GM23338 (cell line): ENCODE measurements at regions not wholly inside any gene's neighbourhood (a gene's known extent, or its start where the extent isn't known, plus 50 kb on each side); places are given as distances from the start of the nearest gene placed in this dataset.

ENCODE experiments used
- ATAC-seq: fragments of 200-7000 bp; cut with Tn5 transposase; 3 replicates; pipeline ENCODE4 v1.9.1; 2020
- DNase-seq: peaks from one replicate; pipeline ENCODE4 v3.0.0-alpha.2; 2015; ENCODE audit warnings: low spot score
- H2AFZ ChIP-seq: fragments of 200-600 bp; sonication (generic); 2 replicates; pipeline ENCODE4 v1.8.0; 2016; ENCODE audit warnings: antibody characterized with exemption, mild to moderate bottlenecking, moderate library complexity
- H3F3A ChIP-seq: fragments of 200-600 bp; sonication (generic); replicated peaks from 2 replicates; pipeline ENCODE4 v1.8.0; 2017; ENCODE audit warnings: antibody characterized with exemption, mixed run types, low read depth
- H3K27ac ChIP-seq: fragments of 200-600 bp; sonication (generic); 2 replicates; pipeline ENCODE4 v1.6.1; 2016; ENCODE audit warnings: low read depth
- H3K27me3 ChIP-seq: fragments of 200-600 bp; sonication (generic); 2 replicates; pipeline ENCODE4 v1.8.0; 2016; ENCODE audit warnings: mild to moderate bottlenecking, mixed run types, moderate library complexity; ENCODE audit not compliant: insufficient read depth
- H3K36me3 ChIP-seq: fragments of 200-600 bp; sonication (generic); 2 replicates; pipeline ENCODE4 v1.8.0; 2016; ENCODE audit warnings: mild to moderate bottlenecking; ENCODE audit not compliant: insufficient read depth
- H3K4me1 ChIP-seq: fragments of 200-600 bp; sonication (generic); 2 replicates; pipeline ENCODE4 v1.8.0; 2016; ENCODE audit warnings: mild to moderate bottlenecking, moderate library complexity; ENCODE audit not compliant: insufficient read depth
- H3K4me2 ChIP-seq: fragments of 200-600 bp; sonication (generic); 2 replicates; pipeline ENCODE4 v1.7.1; 2017; ENCODE audit warnings: mixed run types
- H3K4me3 ChIP-seq: fragments of 200-600 bp; sonication (generic); 2 replicates; pipeline ENCODE4 v1.6.1; 2016; ENCODE audit warnings: mixed run types
- H3K79me2 ChIP-seq: fragments of 200-600 bp; sonication (generic); replicated peaks from 2 replicates; pipeline ENCODE4 v1.8.0; 2017; ENCODE audit warnings: mild to moderate bottlenecking; ENCODE audit not compliant: insufficient read depth
- H3K9me2 ChIP-seq: fragments of 200-600 bp; sonication (generic); 2 replicates; pipeline ENCODE4 v1.8.0; 2017; ENCODE audit not compliant: insufficient read depth
- H4K20me1 ChIP-seq: fragments of 200-600 bp; sonication (generic); replicated peaks from 2 replicates; pipeline ENCODE4 v1.8.0; 2017; ENCODE audit warnings: mild to moderate bottlenecking; ENCODE audit not compliant: insufficient read depth
- H3K27ac Mint-ChIP-seq: 2 replicates; pipeline ENCODE4 v1.8.0; 2020; ENCODE audit warnings: inconsistent platforms, mild to moderate bottlenecking, moderate library complexity, mixed read lengths
- H3K27me3 Mint-ChIP-seq: 3 replicates; pipeline ENCODE4 v1.8.0; 2022; ENCODE audit warnings: low read depth, mild to moderate bottlenecking, moderate library complexity, mixed read lengths, inconsistent platforms; ENCODE audit not compliant: insufficient read depth, poor library complexity
- H3K36me3 Mint-ChIP-seq: 3 replicates; pipeline ENCODE4 v1.8.0; 2021; ENCODE audit warnings: low read depth, mild to moderate bottlenecking, inconsistent platforms, moderate library complexity, mixed read lengths
- H3K4me1 Mint-ChIP-seq: 3 replicates; pipeline ENCODE4 v1.8.0; 2020; ENCODE audit warnings: mild to moderate bottlenecking, inconsistent platforms, mixed read lengths
- H3K4me3 Mint-ChIP-seq: 3 replicates; pipeline ENCODE4 v1.8.0; 2021; ENCODE audit warnings: moderate library complexity, mild to moderate bottlenecking, inconsistent platforms, mixed read lengths
- H3K9me3 Mint-ChIP-seq: 3 replicates; pipeline ENCODE4 v1.8.0; 2020; ENCODE audit warnings: moderate library complexity, mild to moderate bottlenecking, inconsistent platforms, mixed read lengths
- CREB1 ChIP-seq: fragments of 250-450 bp; sonication (Bioruptor Pico); IDR thresholded peaks from 2 replicates; pipeline ENCODE4 v1.5.0; 2020; ENCODE audit warnings: low read depth, mild to moderate bottlenecking, moderate library complexity
- CTCF ChIP-seq, 2 experiments: fragments of 200-600 bp in 1 of 2; sonication (generic) in 1 of 2; conservative IDR thresholded peaks; 2 replicates each; pipeline versions ENCODE4 v1.5.1 to v1.6.1; 2016 to 2017; ENCODE audit warnings: antibody characterized with exemption in 2 of 2, low read depth in 2 of 2, mild to moderate bottlenecking in 2 of 2, moderate library complexity in 1 of 2
- ETS1 ChIP-seq: IDR thresholded peaks from 2 replicates; pipeline ENCODE4 v1.6.1; 2016; ENCODE audit warnings: antibody characterized with exemption
- EZH2 ChIP-seq: fragments of 200-600 bp; sonication (generic); IDR thresholded peaks from one replicate; pipeline ENCODE4 v1.8.0; 2017; ENCODE audit warnings: antibody characterized with exemption, mild to moderate bottlenecking, low read depth; ENCODE audit not compliant: unreplicated experiment
- EZH2phosphoT487 ChIP-seq: fragments of 200-600 bp; sonication (generic); IDR thresholded peaks from one replicate; pipeline ENCODE4 v1.8.1; 2018; ENCODE audit warnings: antibody characterized with exemption; ENCODE audit not compliant: unreplicated experiment
- JUNB ChIP-seq: IDR thresholded peaks from one replicate; pipeline ENCODE4 v1.6.1; 2016; ENCODE audit warnings: antibody characterized with exemption; ENCODE audit not compliant: unreplicated experiment
- NANOG ChIP-seq: IDR thresholded peaks from 2 replicates; pipeline ENCODE4 v1.6.1; 2016; ENCODE audit warnings: antibody characterized with exemption, borderline replicate concordance
- POLR2AphosphoS5 ChIP-seq: IDR thresholded peaks from 2 replicates; pipeline ENCODE4 v1.6.1; 2016; ENCODE audit warnings: antibody characterized with exemption, low read depth
- REST ChIP-seq: IDR thresholded peaks from one replicate; pipeline ENCODE4 v1.6.1; 2018; ENCODE audit warnings: antibody characterized with exemption; ENCODE audit not compliant: unreplicated experiment
- STAT1 ChIP-seq: IDR thresholded peaks from one replicate; pipeline ENCODE4 v1.6.1; 2016; ENCODE audit warnings: antibody characterized with exemption; ENCODE audit not compliant: unreplicated experiment
- ZNF114 ChIP-seq: fragments of 250-450 bp; sonication (Bioruptor Pico); IDR thresholded peaks from 2 replicates; pipeline ENCODE4 v1.5.0; 2020; ENCODE audit warnings: mild to moderate bottlenecking, moderate library complexity
- ZNF331 ChIP-seq: fragments of 250-450 bp; sonication (Bioruptor Pico); IDR thresholded peaks from 2 replicates; pipeline ENCODE4 v1.5.0; 2020; ENCODE audit warnings: low read depth, mild to moderate bottlenecking, moderate library complexity
- ZNF462 ChIP-seq: fragments of 250-450 bp; sonication (Bioruptor Pico); IDR thresholded peaks from 2 replicates; pipeline ENCODE4 v1.5.0; 2020; ENCODE audit warnings: mild to moderate bottlenecking, moderate library complexity

GRCh38 chr1:238401144-238401543, 510.4 kb upstream of the ZP4 start:
- H3K27ac ChIP-seq, result no peak overlapping the region
- no peaks in the 10 kb centered on the region for H4K20me1 ChIP-seq
- H3K9me2 ChIP-seq, result no peaks in the 10 kb centered on the region
- DNase-seq (no peak), ATAC-seq (no peak)
- H3K4me1 ChIP-seq, result 0 out of 2 replicates have a peak, but pooled peaks cover 4% of the 10 kb centered on the region
- no peak overlapping the region for H3K4me2 ChIP-seq
- Mint-ChIP-seq H3K4me3 (no peak overlapping the region), H3K4me1 (peaks cover 5% of the 10 kb centered on the region), H3K27me3 (no peaks in the 10 kb centered on the region), H3K36me3 (no peaks in the 10 kb centered on the region), H3K9me3 (no peaks in the 10 kb centered on the region), H3K27ac (no peak overlapping the region)
- H3K27me3 ChIP-seq, result no peaks in the 10 kb centered on the region
- no peak overlapping the region for H3K4me3 ChIP-seq
- no peaks in the 10 kb centered on the region for H3K36me3 ChIP-seq
- H3F3A ChIP-seq, result no peaks in the 10 kb centered on the region
- H2AFZ ChIP-seq, result no peak overlapping the region
- TF ChIP-seq NANOG (no peak), ETS1 (no peak), ZNF331 (no peak), EZH2 (no peak), JUNB (no peak), ZNF462 (CRISPR knock-in tag) (no peak), STAT1 (no peak), CREB1 (no peak), EZH2phosphoT487 (no peak), REST (no peak), POLR2AphosphoS5 (no peak), CTCF (conservative IDR thresholded peaks at IDR 0.05; ENCODE audit: low read depth in 2 of 2) (no peak), ZNF114 (CRISPR knock-in tag) (no peak)
- no peaks in the 10 kb centered on the region for H3K79me2 ChIP-seq
